GM21786 (cell line): ENCODE measurements at regions not wholly inside any gene's neighbourhood (a gene's known extent, or its start where the extent isn't known, plus 50 kb on each side); places are given as distances from the start of the nearest gene placed in this dataset.
"Not testable (repeated sequence)": the region's sequence is repeated elsewhere in the genome, so short reads cannot be mapped to it uniquely, and the experiment has no call there.

Source experiments
- ATAC-seq: cut with Tn5 transposase; IDR thresholded peaks from one replicate; pipeline ENCODE4 v1.9.1; 2021; ENCODE audit not compliant: unreplicated experiment

- no peak for ATAC-seq
Observed at GRCh38 chr15:45866616-45867015, 231.8 kb downstream of the SQOR start.

- ATAC-seq = no peak
Observed at GRCh38 chr15:45867281-45867680, 232.5 kb downstream of the SQOR start.

- no peak for ATAC-seq
Observed at GRCh38 chr15:45868109-45868691, 233.4 kb downstream of the SQOR start.

GRCh38 chr15:45869034-45869668 lies 234.3 kb downstream of the SQOR start:
- ATAC-seq = peak; percentile 64

- ATAC-seq = no peak
Observed at GRCh38 chr15:45871121-45871855, 236.5 kb downstream of the SQOR start.

GRCh38 chr15:45873781-45874180 lies 239.0 kb downstream of the SQOR start:
- ATAC-seq = no peak

- not testable (repeated sequence) for ATAC-seq
Observed at GRCh38 chr15:45874566-45874965, 239.7 kb downstream of the SQOR start.

GRCh38 chr15:45884289-45884688 lies 249.5 kb downstream of the SQOR start:
- no peak for ATAC-seq

- ATAC-seq = no peak
Observed at GRCh38 chr15:45884755-45885445, 250.1 kb downstream of the SQOR start.

- ATAC-seq = no peak
Observed at GRCh38 chr15:45885801-45886200, 251.0 kb downstream of the SQOR start.

- no peak for ATAC-seq
Observed at GRCh38 chr15:45891766-45892165, 256.9 kb downstream of the SQOR start.

GRCh38 chr15:45892182-45892581 lies 257.4 kb downstream of the SQOR start:
- no peak for ATAC-seq

GRCh38 chr15:45903283-45903682 lies 268.5 kb downstream of the SQOR start:
- no peak for ATAC-seq

GRCh38 chr15:45904019-45904418 lies 269.2 kb downstream of the SQOR start:
- no peak for ATAC-seq

GRCh38 chr15:45906230-45906629 lies 271.4 kb downstream of the SQOR start:
- ATAC-seq = no peak

- no peak for ATAC-seq
Observed at GRCh38 chr15:45910671-45911070, 275.8 kb downstream of the SQOR start.

GRCh38 chr15:45913451-45913850 lies 278.6 kb downstream of the SQOR start:
- ATAC-seq = no peak

GRCh38 chr15:45914425-45914824 lies 279.6 kb downstream of the SQOR start:
- ATAC-seq = no peak

GRCh38 chr15:45918839-45919238 lies 284.0 kb downstream of the SQOR start:
- ATAC-seq = no peak

- no peak for ATAC-seq
Observed at GRCh38 chr15:45919806-45920205, 285.0 kb downstream of the SQOR start.

GRCh38 chr15:45921376-45921775 lies 286.5 kb downstream of the SQOR start:
- ATAC-seq = no peak

GRCh38 chr15:45921978-45922377 lies 287.1 kb downstream of the SQOR start:
- no peak for ATAC-seq
